Thyroid gland (tissue), 4 donors: ENCODE measurements at regions not wholly inside any gene's neighbourhood (a gene's known extent, or its start where the extent isn't known, plus 50 kb on each side); places are given as distances from the start of the nearest gene placed in this dataset.

Source experiments
- DNase-seq, 2 donors: peaks; one replicate each; pipeline ENCODE4 v3.0.0-alpha.2; 2019
- H3K27ac ChIP-seq, 3 donors: fragments of 200-600 bp; sonication (generic); 1 replicate in 2 of 3; 2 replicates in 1 of 3; pipeline ENCODE4 v1.5.1; 2016 to 2019; ENCODE audit warnings: mild to moderate bottlenecking in 1 of 3, moderate library complexity in 1 of 3
- H3K27me3 ChIP-seq: fragments of 200-600 bp; sonication (generic); one replicate; pipeline ENCODE4 v1.5.1; 2019
- H3K36me3 ChIP-seq, 2 donors: fragments of 200-600 bp; sonication (generic); one replicate each; pipeline ENCODE4 v1.5.1; 2016 to 2019
- H3K4me1 ChIP-seq, 2 donors: fragments of 200-600 bp; sonication (generic); one replicate each; pipeline ENCODE4 v1.5.1; 2017 to 2019
- H3K4me3 ChIP-seq, 3 donors: fragments of 200-600 bp; sonication (generic); replicated peaks in 1 of 3; 1 replicate in 2 of 3; 2 replicates in 1 of 3; pipeline ENCODE4 v1.5.1; 2016; ENCODE audit warnings: mild to moderate bottlenecking in 1 of 3
- H3K9me3 ChIP-seq: fragments of 200-600 bp; sonication (generic); one replicate; pipeline ENCODE4 v1.5.1; 2017
- POLR2A ChIP-seq, 2 donors: fragments of 450-650 bp; IDR thresholded peaks; one replicate each; pipeline ENCODE4 v1.6.1; 2017; ENCODE audit warnings: antibody characterized with exemption in 2 of 2, mild to moderate bottlenecking in 2 of 2, moderate library complexity in 1 of 2
- WGBS, 2 donors: methylation state at CpG; one replicate each; pipeline ENCODE4 v1.1.5; 2017; 5-methylcytosine and 5-hydroxymethylcytosine counted together
- intact Hi-C: fragments of 100-400 bp; cut with DNase I; formaldehyde crosslinking; loops from one replicate; pipeline ENCODE4 v1.15.1; 2023
- TF ChIP-seq, protein P1 (sequence below), 6 experiments: fragments of 200-600 bp in 3 of 6; fragments of 450-650 bp in 3 of 6; sonication (generic) in 3 of 6; IDR thresholded peaks; one replicate each; pipeline ENCODE4 v1.5.1; 2016 to 2019; ENCODE audit warnings: antibody characterized with exemption in 6 of 6, mild to moderate bottlenecking in 2 of 6, inconsistent platforms in 1 of 6, moderate library complexity in 1 of 6

DNA sequence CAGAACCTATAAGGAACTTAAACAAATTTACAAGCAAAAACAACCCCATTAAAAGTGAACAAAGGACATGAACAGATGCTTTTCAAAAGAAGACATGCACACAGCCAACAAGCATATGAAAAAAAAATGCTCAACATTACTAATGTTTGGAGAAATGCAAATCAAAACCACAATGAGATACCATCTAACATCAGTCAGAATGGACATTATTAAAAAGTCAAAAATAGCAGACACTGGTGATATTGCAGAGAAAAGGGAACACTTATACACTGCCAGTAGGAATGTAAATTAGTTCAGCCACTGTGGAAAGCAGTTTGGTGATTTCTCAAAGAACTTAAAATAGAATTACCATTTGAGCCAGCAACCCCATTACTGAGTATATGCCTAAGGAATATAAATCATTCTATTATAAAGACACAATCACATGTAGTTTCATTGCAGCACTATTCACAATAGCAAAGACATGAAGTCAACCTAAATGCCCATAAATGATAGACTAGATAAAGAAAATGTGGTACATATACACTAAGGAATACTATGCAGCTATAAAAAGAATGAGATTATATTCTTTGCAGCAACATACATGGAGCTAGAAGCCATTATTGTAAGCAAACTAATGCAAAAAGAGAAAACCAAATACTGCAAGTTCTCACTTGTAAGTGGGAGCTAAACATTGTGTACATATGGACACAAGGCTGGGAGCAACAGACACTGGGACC, 1509.4 kb downstream of the TECRL start:
- Histone ChIP-seq H3K27ac (no peak overlapping the region), H3K4me3 (no peak overlapping the region), H3K27me3 (no peaks in the 10 kb centered on the region), H3K9me3 (no peaks in the 10 kb centered on the region), H3K36me3 (no peaks in the 10 kb centered on the region), H3K4me1 (no peaks in the 10 kb centered on the region)
- DNase-seq = no peak
- TF ChIP-seq, protein P1, sequence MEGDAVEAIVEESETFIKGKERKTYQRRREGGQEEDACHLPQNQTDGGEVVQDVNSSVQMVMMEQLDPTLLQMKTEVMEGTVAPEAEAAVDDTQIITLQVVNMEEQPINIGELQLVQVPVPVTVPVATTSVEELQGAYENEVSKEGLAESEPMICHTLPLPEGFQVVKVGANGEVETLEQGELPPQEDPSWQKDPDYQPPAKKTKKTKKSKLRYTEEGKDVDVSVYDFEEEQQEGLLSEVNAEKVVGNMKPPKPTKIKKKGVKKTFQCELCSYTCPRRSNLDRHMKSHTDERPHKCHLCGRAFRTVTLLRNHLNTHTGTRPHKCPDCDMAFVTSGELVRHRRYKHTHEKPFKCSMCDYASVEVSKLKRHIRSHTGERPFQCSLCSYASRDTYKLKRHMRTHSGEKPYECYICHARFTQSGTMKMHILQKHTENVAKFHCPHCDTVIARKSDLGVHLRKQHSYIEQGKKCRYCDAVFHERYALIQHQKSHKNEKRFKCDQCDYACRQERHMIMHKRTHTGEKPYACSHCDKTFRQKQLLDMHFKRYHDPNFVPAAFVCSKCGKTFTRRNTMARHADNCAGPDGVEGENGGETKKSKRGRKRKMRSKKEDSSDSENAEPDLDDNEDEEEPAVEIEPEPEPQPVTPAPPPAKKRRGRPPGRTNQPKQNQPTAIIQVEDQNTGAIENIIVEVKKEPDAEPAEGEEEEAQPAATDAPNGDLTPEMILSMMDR (IDR thresholded peaks at IDR 0.05) = no peak
- no peak for TF ChIP-seq POLR2A (IDR thresholded peaks at IDR 0.05)
- intact Hi-C loops = no loop called here

GRCh38 chr4:62898115-62898514, 1511.1 kb downstream of the TECRL start:
- no peak overlapping the region for H3K27ac ChIP-seq
- no peaks in the 10 kb centered on the region for H3K4me1 ChIP-seq
- WGBS, 2 donors = 97% methylated on average over 5 of the region's 5 CpGs
- TF ChIP-seq POLR2A (IDR thresholded peaks at IDR 0.05) = no peak
- TF ChIP-seq, protein P1 (IDR thresholded peaks at IDR 0.05) = no peak
- no peaks in the 10 kb centered on the region for H3K27me3 ChIP-seq
- DNase-seq = no peak
- no peaks in the 10 kb centered on the region for H3K36me3 ChIP-seq
- intact Hi-C loops = no loop called here
- no peaks in the 10 kb centered on the region for H3K9me3 ChIP-seq
- H3K4me3 ChIP-seq = no peak overlapping the region

GRCh38 chr4:62896721-62897120, 1512.5 kb downstream of the TECRL start:
- WGBS, 2 donors = 85 to 100% methylated on average over 1 to 3 of the region's 3 CpGs
- no peak overlapping the region for H3K4me3 ChIP-seq
- intact Hi-C loops = no loop called here
- H3K27ac ChIP-seq = no peak overlapping the region
- no peak for DNase-seq
- no peaks in the 10 kb centered on the region for H3K4me1 ChIP-seq
- H3K9me3 ChIP-seq = no peaks in the 10 kb centered on the region
- no peaks in the 10 kb centered on the region for H3K36me3 ChIP-seq
- TF ChIP-seq POLR2A (IDR thresholded peaks at IDR 0.05) = no peak
- TF ChIP-seq, protein P1 (IDR thresholded peaks at IDR 0.05) = no peak
- no peaks in the 10 kb centered on the region for H3K27me3 ChIP-seq

DNA sequence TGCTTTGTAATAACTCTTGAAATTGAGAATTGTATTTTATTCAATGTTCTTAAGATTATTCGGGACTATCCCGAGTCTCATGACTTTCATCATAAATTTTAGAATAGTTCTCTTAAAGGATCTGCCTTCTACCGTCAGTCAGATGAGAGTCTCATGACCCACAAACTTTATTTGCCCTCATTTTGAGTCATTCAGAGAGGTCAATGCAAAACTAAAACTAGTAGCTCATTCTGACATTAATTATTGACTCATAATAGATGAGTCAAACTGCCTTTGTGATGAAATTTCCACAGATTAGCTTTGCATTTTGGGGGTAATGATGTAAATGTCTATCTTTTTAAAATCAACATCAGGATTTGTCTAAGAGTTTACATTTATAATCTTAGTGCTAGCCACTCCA, 1527.3 kb downstream of the TECRL start:
- H3K4me1 ChIP-seq = no peaks in the 10 kb centered on the region
- DNase-seq = no peak
- H3K9me3 ChIP-seq = no peaks in the 10 kb centered on the region
- 87 to 89% methylated on average over 3 of the region's 3 CpGs for WGBS, 2 donors
- H3K27ac ChIP-seq = no peak overlapping the region
- no peak overlapping the region for H3K4me3 ChIP-seq
- H3K27me3 ChIP-seq = no peaks in the 10 kb centered on the region
- H3K36me3 ChIP-seq = no peaks in the 10 kb centered on the region
- intact Hi-C loops = no loop called here
- TF ChIP-seq, protein P1 (IDR thresholded peaks at IDR 0.05) = no peak
- no peak for TF ChIP-seq POLR2A (IDR thresholded peaks at IDR 0.05)

DNA sequence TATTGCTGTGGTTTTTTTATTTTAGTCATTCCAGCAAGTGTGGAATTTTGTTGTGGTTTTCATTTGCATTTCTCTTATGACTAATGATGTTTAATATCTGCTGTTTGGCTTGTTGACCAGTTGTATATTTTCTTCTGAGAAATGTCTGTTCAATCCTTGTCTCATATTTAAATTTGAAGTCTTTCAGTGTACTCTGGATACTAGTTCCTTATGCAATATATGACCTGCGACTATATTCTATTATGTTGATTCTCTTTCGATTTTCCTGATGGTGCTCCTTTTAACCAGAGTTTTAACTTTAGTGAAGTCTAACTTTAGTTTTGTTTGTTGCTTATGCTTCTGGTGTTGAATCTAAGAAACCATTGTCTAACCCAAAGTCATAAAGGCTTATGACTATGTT, 1528.0 kb downstream of the TECRL start:
- 91 to 97% methylated on average over 2 of the region's 2 CpGs for WGBS, 2 donors
- H3K27me3 ChIP-seq = no peaks in the 10 kb centered on the region
- DNase-seq = no peak
- H3K4me1 ChIP-seq = no peaks in the 10 kb centered on the region
- intact Hi-C loops = no loop called here
- TF ChIP-seq, protein P1 (IDR thresholded peaks at IDR 0.05) = no peak
- TF ChIP-seq POLR2A (IDR thresholded peaks at IDR 0.05) = no peak
- H3K4me3 ChIP-seq = no peak overlapping the region
- H3K27ac ChIP-seq = no peak overlapping the region
- no peaks in the 10 kb centered on the region for H3K9me3 ChIP-seq
- H3K36me3 ChIP-seq = no peaks in the 10 kb centered on the region
